NT2/D1 (cell line): ENCODE measurements at regions not wholly inside any gene's neighbourhood (a gene's known extent, or its start where the extent isn't known, plus 50 kb on each side); places are given as distances from the start of the nearest gene placed in this dataset.

Experiments
- SUZ12 ChIP-seq: IDR thresholded peaks from 2 replicates; pipeline ENCODE4 v1.6.1; 2011; ENCODE audit not compliant: insufficient read length, insufficient read depth; ENCODE audit errors: extremely low read depth
- YY1 ChIP-seq: IDR thresholded peaks from 2 replicates; pipeline ENCODE4 v1.6.1; 2011; ENCODE audit not compliant: insufficient read length, insufficient read depth
- ZNF274 ChIP-seq: IDR thresholded peaks from 2 replicates; pipeline ENCODE4 v1.6.1; 2011; ENCODE audit warnings: mild to moderate bottlenecking, low read depth, low read length

DNA sequence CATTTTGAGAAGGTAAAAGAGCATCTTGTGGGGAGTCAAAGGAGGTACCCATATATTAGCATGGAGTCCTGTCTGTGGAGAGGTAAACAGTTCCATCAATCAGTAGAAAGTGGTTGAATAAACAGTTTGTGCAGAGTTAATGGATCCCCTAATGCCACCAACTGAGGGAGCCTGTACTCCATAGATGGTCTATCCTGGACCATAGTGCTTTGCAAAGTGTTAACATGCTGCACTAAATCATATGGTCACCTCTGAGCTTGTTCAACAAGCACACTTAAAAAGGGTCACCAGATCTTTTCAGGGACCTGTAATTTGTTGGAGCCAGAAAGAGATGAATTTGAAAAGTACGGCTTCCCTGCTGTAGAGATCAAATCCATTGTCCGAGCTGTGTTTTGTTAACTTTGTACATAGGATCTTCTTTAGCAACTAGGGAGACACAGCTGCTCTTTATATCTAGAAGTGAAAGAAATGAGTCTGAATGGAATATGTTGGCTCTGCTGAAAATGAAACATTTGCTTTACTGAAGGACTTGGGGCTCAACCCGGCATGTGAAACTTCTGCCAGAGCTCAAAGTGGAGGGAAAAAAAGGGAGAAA, 366.4 kb downstream of the ETNK1 start:
- TF ChIP-seq YY1 (no peak), ZNF274 (no peak), SUZ12 (no peak)
